Lower lobe of right lung (tissue), 2 donors: ENCODE measurements at regions not wholly inside any gene's neighbourhood (a gene's known extent, or its start where the extent isn't known, plus 50 kb on each side); places are given as distances from the start of the nearest gene placed in this dataset.

Source experiments
- ATAC-seq, 2 donors: fragments of 200-7000 bp; cut with Tn5 transposase; one replicate each; pipeline ENCODE4 v1.9.1; 2020 to 2022; ENCODE audit warnings: mild to moderate bottlenecking in 2 of 2, moderate library complexity in 2 of 2
- DNase-seq: peaks from one replicate; pipeline ENCODE4 v3.0.0-alpha.2; 2020
- H3K27ac ChIP-seq: fragments of 200-600 bp; one replicate; pipeline ENCODE4 v1.8.0; 2022
- H3K27me3 ChIP-seq: fragments of 200-600 bp; one replicate; pipeline ENCODE4 v1.8.0; 2022; ENCODE audit warnings: low read depth
- H3K36me3 ChIP-seq: fragments of 200-600 bp; one replicate; pipeline ENCODE4 v1.8.0; 2022; ENCODE audit warnings: mild to moderate bottlenecking
- H3K4me1 ChIP-seq: fragments of 200-600 bp; one replicate; pipeline ENCODE4 v1.8.0; 2022
- H3K4me3 ChIP-seq: fragments of 200-600 bp; one replicate; pipeline ENCODE4 v1.8.0; 2022; ENCODE audit warnings: mild to moderate bottlenecking
- H3K9me3 ChIP-seq: fragments of 200-600 bp; one replicate; pipeline ENCODE4 v1.8.0; 2022
- intact Hi-C: fragments of 100-400 bp; cut with DNase I; formaldehyde crosslinking; loops from one replicate; pipeline ENCODE4 v1.11.0; 2022
- TF ChIP-seq, protein P1 (sequence below): fragments of 200-600 bp; IDR thresholded peaks from one replicate; pipeline ENCODE4 v1.8.0; 2022; ENCODE audit warnings: antibody characterized with exemption, mild to moderate bottlenecking
- donor health status: DM: no; HTN: yes; CAD: no; lungs with severe emphysema.

DNA sequence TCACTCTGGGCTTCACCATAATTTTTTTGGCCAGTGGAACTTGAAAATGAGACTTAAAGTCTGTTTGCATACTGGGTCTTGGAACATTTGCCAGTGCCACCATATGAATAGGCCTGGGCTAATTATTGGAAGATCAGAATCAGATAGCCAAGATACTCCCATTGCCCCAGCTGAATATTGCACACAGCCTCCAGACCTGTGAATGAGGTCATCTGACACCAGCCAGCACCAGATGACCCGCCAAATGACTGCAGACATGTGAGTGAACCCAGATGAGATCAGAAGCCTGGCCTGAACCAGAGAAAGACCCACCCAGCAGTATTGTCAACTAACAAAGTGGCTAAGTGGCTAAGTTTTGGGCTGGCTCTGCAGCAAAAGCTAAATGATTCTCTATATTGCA lies 220.5 kb upstream of the MPDZ start:
- ATAC-seq (no peak), DNase-seq (no peak)
- H3K36me3 ChIP-seq, result no peaks in the 10 kb centered on the region
- H3K9me3 ChIP-seq, result no peaks in the 10 kb centered on the region
- TF ChIP-seq, protein P1, sequence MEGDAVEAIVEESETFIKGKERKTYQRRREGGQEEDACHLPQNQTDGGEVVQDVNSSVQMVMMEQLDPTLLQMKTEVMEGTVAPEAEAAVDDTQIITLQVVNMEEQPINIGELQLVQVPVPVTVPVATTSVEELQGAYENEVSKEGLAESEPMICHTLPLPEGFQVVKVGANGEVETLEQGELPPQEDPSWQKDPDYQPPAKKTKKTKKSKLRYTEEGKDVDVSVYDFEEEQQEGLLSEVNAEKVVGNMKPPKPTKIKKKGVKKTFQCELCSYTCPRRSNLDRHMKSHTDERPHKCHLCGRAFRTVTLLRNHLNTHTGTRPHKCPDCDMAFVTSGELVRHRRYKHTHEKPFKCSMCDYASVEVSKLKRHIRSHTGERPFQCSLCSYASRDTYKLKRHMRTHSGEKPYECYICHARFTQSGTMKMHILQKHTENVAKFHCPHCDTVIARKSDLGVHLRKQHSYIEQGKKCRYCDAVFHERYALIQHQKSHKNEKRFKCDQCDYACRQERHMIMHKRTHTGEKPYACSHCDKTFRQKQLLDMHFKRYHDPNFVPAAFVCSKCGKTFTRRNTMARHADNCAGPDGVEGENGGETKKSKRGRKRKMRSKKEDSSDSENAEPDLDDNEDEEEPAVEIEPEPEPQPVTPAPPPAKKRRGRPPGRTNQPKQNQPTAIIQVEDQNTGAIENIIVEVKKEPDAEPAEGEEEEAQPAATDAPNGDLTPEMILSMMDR, result no peak
- H3K27me3 ChIP-seq, result no peaks in the 10 kb centered on the region
- no peak overlapping the region for H3K27ac ChIP-seq
- H3K4me3 ChIP-seq, result no peak overlapping the region
- intact Hi-C loops, result no loop called here
- no peaks in the 10 kb centered on the region for H3K4me1 ChIP-seq

DNA sequence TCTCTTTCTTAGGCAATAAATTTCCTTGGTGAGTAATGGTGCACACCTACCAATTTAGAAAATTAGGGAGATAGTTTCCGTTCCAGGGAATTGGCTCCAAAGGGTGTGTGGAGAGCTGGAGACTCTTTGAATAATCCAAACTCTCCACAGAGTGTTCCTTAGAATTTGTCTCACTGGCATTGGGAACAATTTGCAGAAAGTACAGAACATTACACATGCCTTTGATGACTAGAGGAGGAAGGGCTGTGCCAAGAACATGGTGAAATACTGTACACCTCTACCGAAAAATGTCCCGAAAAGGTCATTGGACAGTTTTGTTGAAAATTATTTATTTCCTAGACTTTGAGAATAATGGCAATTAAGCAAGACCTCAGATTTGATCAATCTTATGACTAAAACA lies 214.2 kb upstream of the MPDZ start:
- no peaks in the 10 kb centered on the region for H3K9me3 ChIP-seq
- H3K27ac ChIP-seq, result no peak overlapping the region
- H3K36me3 ChIP-seq, result no peaks in the 10 kb centered on the region
- ATAC-seq (no peak), DNase-seq (no peak)
- intact Hi-C loops, result no loop called here
- H3K4me1 ChIP-seq, result no peaks in the 10 kb centered on the region
- TF ChIP-seq, protein P1, result no peak
- H3K27me3 ChIP-seq, result no peaks in the 10 kb centered on the region
- H3K4me3 ChIP-seq, result no peak overlapping the region

DNA sequence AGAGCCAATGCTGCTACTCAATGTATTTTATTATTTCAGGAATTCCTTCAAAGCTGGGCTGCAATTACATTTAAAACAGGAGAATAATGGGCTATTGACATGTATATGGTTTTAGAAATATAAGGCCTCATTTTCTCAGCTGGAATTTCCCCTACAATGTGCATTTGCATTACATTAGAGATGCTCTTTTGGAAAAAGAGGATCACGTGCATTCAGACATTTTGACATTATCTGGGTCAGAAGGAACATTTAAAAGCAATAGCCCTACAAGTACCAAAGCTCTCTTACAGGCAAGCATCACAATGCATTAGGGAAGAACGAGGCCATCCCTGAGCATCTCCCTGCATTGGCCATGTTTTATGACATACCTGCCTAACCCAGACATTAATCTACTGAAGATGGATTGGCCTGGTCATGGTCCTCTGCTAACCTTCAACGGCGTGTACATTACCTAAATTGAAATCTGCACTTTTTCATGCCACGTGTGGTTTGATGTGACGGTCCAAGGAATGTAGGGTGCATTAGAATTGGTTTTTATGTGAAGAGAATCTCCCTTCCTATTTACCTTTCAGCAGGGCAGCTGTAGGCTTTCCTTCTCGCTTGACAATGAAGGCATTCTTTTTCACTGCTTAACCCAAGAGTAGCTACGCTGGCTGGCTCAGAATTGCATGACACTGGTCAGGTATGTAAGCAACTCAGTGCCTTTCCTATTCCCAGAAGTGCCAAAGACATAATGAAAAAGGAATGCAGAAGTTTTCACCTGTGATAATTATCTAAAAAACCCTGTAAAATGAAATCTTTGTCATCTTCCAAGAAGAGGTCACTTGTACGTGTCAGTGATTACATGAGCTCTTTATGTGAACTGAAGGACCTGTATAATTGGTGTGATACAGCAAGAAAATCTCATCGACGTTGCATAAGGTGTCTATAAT lies 212.3 kb upstream of the MPDZ start:
- DNase-seq, result no peak
- no peak for ATAC-seq
- Histone ChIP-seq H3K27ac (no peak overlapping the region), H3K4me1 (no peaks in the 10 kb centered on the region), H3K9me3 (no peaks in the 10 kb centered on the region), H3K27me3 (no peaks in the 10 kb centered on the region), H3K4me3 (no peak overlapping the region), H3K36me3 (no peaks in the 10 kb centered on the region)
- intact Hi-C loops, result no loop called here
- TF ChIP-seq, protein P1, result no peak

DNA sequence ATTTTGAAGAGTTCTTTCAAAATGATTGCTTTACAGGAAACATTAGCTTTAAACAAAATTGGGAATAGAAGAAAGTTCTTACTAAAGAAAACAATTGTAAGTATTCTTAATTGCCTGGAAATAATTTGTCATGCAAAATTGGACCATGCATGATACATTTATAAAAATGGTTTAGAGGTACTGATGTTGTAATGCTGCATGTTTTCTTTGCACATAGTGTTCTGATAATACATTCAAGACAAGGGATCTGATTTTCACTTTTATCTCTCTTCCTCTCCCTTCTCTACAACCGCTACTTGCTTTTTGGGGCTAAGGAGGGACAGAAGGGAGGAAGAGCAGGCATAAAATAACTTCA lies 211.6 kb upstream of the MPDZ start:
- intact Hi-C loops, result no loop called here
- Histone ChIP-seq H3K9me3 (no peaks in the 10 kb centered on the region), H3K4me1 (no peaks in the 10 kb centered on the region), H3K36me3 (no peaks in the 10 kb centered on the region), H3K27me3 (no peaks in the 10 kb centered on the region), H3K27ac (no peak overlapping the region), H3K4me3 (no peak overlapping the region)
- TF ChIP-seq, protein P1, result no peak
- no peak for DNase-seq
- no peak for ATAC-seq

DNA sequence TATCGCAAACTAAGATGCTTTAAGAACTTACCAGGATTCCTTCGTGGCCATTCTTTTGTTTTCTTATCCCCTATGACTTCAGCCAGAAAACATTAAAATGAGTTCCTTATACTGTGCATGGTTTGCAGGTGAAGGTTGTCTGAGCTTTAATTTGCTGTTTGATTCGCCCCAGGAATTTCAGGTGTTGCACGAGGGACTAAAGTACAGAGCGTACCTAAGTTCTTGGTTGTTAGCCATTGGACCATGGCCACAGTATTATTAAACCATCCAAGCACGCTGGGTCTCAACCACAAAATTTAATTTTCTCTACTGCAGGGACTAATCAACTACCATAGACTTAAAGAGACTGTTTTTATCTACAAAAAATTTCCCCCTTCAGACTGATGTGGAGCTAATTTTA lies 208.4 kb upstream of the MPDZ start:
- Histone ChIP-seq H3K4me1 (peaks cover 8% of the 10 kb centered on the region), H3K9me3 (no peaks in the 10 kb centered on the region), H3K27ac (no peak overlapping the region), H3K27me3 (no peaks in the 10 kb centered on the region), H3K4me3 (no peak overlapping the region), H3K36me3 (no peaks in the 10 kb centered on the region)
- ATAC-seq (no peak), DNase-seq (no peak)
- TF ChIP-seq, protein P1, result no peak
- intact Hi-C loops, result no loop called here
